Vagina (tissue), 2 donors: ENCODE measurements at regions not wholly inside any gene's neighbourhood (a gene's known extent, or its start where the extent isn't known, plus 50 kb on each side); places are given as distances from the start of the nearest gene placed in this dataset.
A peak's percentile ranks its signal among the peaks of the same experiment; 100 is the strongest.

Experiments used
- DNase-seq, 2 donors: peaks; one replicate each; pipeline ENCODE4 v3.0.0-alpha.2; 2017; ENCODE audit errors: extremely low spot score in 2 of 2
- H3K27ac ChIP-seq: fragments of 200-600 bp; sonication (generic); one replicate; pipeline ENCODE4 v1.5.1; 2019
- H3K27me3 ChIP-seq: fragments of 200-600 bp; sonication (generic); one replicate; pipeline ENCODE4 v1.5.1; 2019
- H3K36me3 ChIP-seq, 2 donors: fragments of 200-600 bp; sonication (generic); one replicate each; pipeline ENCODE4 v1.5.1; 2017 to 2019
- H3K4me1 ChIP-seq: fragments of 200-600 bp; sonication (generic); one replicate; pipeline ENCODE4 v1.5.1; 2019
- H3K4me3 ChIP-seq, 2 donors: fragments of 200-600 bp; sonication (generic); 1 replicate in 1 of 2; 2 replicates in 1 of 2; pipeline ENCODE4 v1.5.1; 2016 to 2019
- H3K9me3 ChIP-seq: fragments of 200-600 bp; sonication (generic); one replicate; pipeline ENCODE4 v1.5.1; 2019
- POLR2A ChIP-seq, 2 donors: fragments of 450-650 bp; IDR thresholded peaks; one replicate each; pipeline ENCODE4 v1.6.1; 2017; ENCODE audit warnings: antibody characterized with exemption in 2 of 2, mild to moderate bottlenecking in 2 of 2, moderate library complexity in 2 of 2
- POLR2AphosphoS5 ChIP-seq, 2 donors: sonication (generic); formaldehyde crosslinking; IDR thresholded peaks; one replicate each; pipeline ENCODE4 v1.9.0; 2017; ENCODE audit warnings: antibody characterized with exemption in 2 of 2, mild to moderate bottlenecking in 2 of 2, low read depth in 1 of 2; ENCODE audit not compliant: insufficient read depth in 1 of 2
- intact Hi-C: fragments of 100-400 bp; cut with DNase I; formaldehyde crosslinking; loops from one replicate; pipeline ENCODE4 v1.15.1; 2023
- TF ChIP-seq, protein P1 (sequence below), 3 experiments: fragments of 450-650 bp in 2 of 3; fragments of 200-600 bp in 1 of 3; sonication (generic) in 1 of 3; IDR thresholded peaks; one replicate each; pipeline ENCODE4 v1.5.1; 2017 to 2019; ENCODE audit warnings: antibody characterized with exemption in 3 of 3, mild to moderate bottlenecking in 2 of 3, moderate library complexity in 2 of 3

DNA sequence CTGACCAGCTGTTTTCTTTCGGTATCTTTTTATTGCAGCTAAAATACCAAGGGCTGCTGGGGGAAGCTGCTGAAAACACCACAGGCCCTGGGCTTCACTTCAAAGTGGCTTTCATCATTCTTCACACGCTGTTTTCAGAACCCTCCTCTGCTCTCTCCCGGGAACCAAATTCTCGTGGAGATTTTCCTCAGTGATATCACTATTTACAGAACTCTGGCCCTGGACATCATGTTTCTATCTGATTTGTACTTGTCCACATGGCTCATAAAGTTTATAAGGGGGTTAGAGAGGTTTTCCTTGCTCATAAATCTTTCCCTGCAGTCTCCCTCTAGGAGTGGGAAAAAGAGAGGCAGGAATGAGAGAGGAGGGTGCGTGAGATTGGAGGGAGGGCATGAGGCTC lies 177.4 kb upstream of the NPVF start:
- DNase-seq: no peak

DNA sequence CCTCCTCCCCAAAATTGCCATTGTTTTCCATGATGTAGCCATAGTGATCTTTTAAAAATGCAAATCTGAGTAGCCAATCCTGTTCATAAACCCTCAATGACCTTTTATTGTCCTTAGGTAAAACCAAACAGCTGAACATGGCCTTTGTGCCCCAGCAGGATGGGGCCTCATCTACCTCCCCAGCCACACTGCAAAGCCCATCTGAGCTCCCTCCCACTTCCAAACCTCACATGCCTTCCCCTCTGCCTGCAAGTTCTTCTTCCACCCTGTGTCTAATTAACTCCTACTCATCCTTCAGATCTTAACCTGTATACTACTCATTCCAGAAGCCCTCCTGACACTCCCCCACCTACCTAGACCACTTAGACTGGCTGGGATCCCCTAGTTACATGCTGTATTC lies 178.8 kb upstream of the NPVF start:
- no peaks in the 10 kb centered on the region for H3K27me3 ChIP-seq
- no peak for DNase-seq
- no peaks in the 10 kb centered on the region for H3K36me3 ChIP-seq
- TF ChIP-seq, protein P1, sequence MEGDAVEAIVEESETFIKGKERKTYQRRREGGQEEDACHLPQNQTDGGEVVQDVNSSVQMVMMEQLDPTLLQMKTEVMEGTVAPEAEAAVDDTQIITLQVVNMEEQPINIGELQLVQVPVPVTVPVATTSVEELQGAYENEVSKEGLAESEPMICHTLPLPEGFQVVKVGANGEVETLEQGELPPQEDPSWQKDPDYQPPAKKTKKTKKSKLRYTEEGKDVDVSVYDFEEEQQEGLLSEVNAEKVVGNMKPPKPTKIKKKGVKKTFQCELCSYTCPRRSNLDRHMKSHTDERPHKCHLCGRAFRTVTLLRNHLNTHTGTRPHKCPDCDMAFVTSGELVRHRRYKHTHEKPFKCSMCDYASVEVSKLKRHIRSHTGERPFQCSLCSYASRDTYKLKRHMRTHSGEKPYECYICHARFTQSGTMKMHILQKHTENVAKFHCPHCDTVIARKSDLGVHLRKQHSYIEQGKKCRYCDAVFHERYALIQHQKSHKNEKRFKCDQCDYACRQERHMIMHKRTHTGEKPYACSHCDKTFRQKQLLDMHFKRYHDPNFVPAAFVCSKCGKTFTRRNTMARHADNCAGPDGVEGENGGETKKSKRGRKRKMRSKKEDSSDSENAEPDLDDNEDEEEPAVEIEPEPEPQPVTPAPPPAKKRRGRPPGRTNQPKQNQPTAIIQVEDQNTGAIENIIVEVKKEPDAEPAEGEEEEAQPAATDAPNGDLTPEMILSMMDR (IDR thresholded peaks at IDR 0.05): no peak
- TF ChIP-seq POLR2AphosphoS5 (IDR thresholded peaks at IDR 0.05; ENCODE audit: insufficient read depth in 1 of 2, low read depth in 1 of 2) (no peak), POLR2A (IDR thresholded peaks at IDR 0.05) (no peak)
- H3K27ac ChIP-seq: no peak overlapping the region
- peaks cover 5% of the 10 kb centered on the region for H3K4me1 ChIP-seq
- H3K4me3 ChIP-seq: no peak overlapping the region
- no peaks in the 10 kb centered on the region for H3K9me3 ChIP-seq
- intact Hi-C loops: no loop called here

More for the DNA sequence above, 177.4 kb upstream of the NPVF start:
- no peaks in the 10 kb centered on the region for H3K36me3 ChIP-seq
- no peak overlapping the region for H3K27ac ChIP-seq
- no peaks in the 10 kb centered on the region for H3K27me3 ChIP-seq
- no peaks in the 10 kb centered on the region for H3K9me3 ChIP-seq
- H3K4me3 ChIP-seq: no peak overlapping the region
- intact Hi-C loops: no loop called here
- TF ChIP-seq POLR2AphosphoS5 (IDR thresholded peaks at IDR 0.05; ENCODE audit: insufficient read depth in 1 of 2, low read depth in 1 of 2) (peak in 1 of 2 donors; percentile 68), POLR2A (IDR thresholded peaks at IDR 0.05) (no peak)
- TF ChIP-seq, protein P1 (IDR thresholded peaks at IDR 0.05): no peak
- peaks cover 5% of the 10 kb centered on the region for H3K4me1 ChIP-seq

DNA sequence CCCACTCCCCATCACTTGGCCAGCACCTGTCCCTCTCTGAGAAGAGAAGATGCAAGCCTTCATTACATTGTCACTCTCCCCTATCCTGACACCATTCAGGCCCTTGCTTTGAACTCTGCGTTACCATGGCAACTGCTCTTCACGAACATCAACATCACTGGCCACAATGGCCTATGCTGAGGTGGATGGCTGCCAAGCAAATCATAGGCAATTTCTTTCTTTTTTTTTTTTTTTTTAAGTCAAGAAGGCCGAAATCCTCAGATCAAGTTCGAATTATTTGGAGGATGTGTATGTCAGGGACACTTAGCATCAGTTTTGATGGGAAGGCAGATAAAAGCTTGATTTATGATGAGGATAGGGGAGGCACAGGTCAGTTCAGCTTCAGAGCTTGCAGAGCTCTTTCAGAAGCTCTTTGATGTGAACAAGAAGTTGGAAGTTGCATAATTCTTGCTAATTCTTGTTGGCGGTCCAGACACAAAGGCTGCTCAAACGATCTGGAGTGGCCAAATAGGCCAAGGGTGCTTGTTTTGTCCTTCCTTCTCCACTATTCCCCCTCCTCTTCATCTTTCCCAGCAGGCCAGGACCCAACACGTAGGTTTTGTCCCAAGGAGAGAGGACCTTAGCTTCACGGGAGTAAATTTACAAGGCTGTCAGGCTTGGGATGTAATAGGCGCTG lies 179.9 kb upstream of the NPVF start:
- H3K9me3 ChIP-seq: no peaks in the 10 kb centered on the region
- H3K4me1 ChIP-seq: peaks cover 5% of the 10 kb centered on the region
- H3K36me3 ChIP-seq: no peaks in the 10 kb centered on the region
- TF ChIP-seq POLR2AphosphoS5 (IDR thresholded peaks at IDR 0.05; ENCODE audit: insufficient read depth in 1 of 2, low read depth in 1 of 2): no peak
- TF ChIP-seq, protein P1 (IDR thresholded peaks at IDR 0.05): no peak
- no peak for TF ChIP-seq POLR2A (IDR thresholded peaks at IDR 0.05)
- no peak overlapping the region for H3K27ac ChIP-seq
- intact Hi-C loops: no loop called here
- H3K4me3 ChIP-seq: no peak overlapping the region
- H3K27me3 ChIP-seq: no peaks in the 10 kb centered on the region
- DNase-seq: no peak

DNA sequence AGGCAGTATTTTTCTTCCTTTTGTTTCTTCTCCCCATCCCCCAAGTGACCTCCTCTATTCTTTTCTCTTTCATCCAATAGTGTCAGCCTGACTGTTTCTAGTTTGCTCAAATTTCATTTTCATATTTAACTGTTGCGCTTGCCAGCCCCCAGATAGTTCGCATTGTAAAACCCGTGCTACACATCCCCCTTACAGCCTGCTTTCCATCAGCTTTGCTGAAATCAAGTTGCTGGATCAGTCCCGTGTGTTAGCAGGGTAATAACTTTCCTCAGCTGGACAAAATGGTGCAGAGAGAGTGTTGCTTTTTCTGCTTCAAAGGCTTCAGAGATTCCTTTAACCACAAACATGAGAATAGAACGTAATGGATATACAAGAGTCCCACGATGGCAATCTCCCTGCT lies 180.6 kb upstream of the NPVF start:
- no peaks in the 10 kb centered on the region for H3K9me3 ChIP-seq
- H3K27me3 ChIP-seq: no peaks in the 10 kb centered on the region
- H3K27ac ChIP-seq: no peak overlapping the region
- H3K36me3 ChIP-seq: no peaks in the 10 kb centered on the region
- TF ChIP-seq POLR2AphosphoS5 (IDR thresholded peaks at IDR 0.05; ENCODE audit: insufficient read depth in 1 of 2, low read depth in 1 of 2): no peak
- TF ChIP-seq, protein P1 (IDR thresholded peaks at IDR 0.05): no peak
- TF ChIP-seq POLR2A (IDR thresholded peaks at IDR 0.05): no peak
- intact Hi-C loops: no loop called here
- peaks cover 5% of the 10 kb centered on the region for H3K4me1 ChIP-seq
- DNase-seq: no peak
- H3K4me3 ChIP-seq: no peak overlapping the region

- H3K9me3 ChIP-seq: no peaks in the 10 kb centered on the region
- H3K27ac ChIP-seq: no peak overlapping the region
- H3K36me3 ChIP-seq: no peaks in the 10 kb centered on the region
- peaks cover 5% of the 10 kb centered on the region for H3K4me1 ChIP-seq
- intact Hi-C loops: no loop called here
- no peak for DNase-seq
- H3K4me3 ChIP-seq: no peak overlapping the region
- TF ChIP-seq, protein P1 (IDR thresholded peaks at IDR 0.05): no peak
- no peak for TF ChIP-seq POLR2AphosphoS5 (IDR thresholded peaks at IDR 0.05; ENCODE audit: insufficient read depth in 1 of 2, low read depth in 1 of 2)
- TF ChIP-seq POLR2A (IDR thresholded peaks at IDR 0.05): no peak
- H3K27me3 ChIP-seq: no peaks in the 10 kb centered on the region
These were observed 181.8 kb upstream of the NPVF start for GRCh38 chr7:25409897-25410636.
